IMR-90 (cell line): ENCODE measurements at regions not wholly inside any gene's neighbourhood (a gene's known extent, or its start where the extent isn't known, plus 50 kb on each side); places are given as distances from the start of the nearest gene placed in this dataset.

Experiments used
- ATAC-seq: fragments of 200-7000 bp; cut with Tn5 transposase; 2 replicates; pipeline ENCODE4 v1.9.1; 2020; ENCODE audit warnings: low read depth, mild to moderate bottlenecking, moderate library complexity
- BruUV-seq: library from RNA; stranded (reverse); fragments of 400-500 nt; replicated peaks from 2 replicates; lab custom pipeline; 2021; lab: Mats Ljungman, UMichigan
- CTCF ChIA-PET: fragments of 300-600 bp; formaldehyde crosslinking; extraction: SDS; loops from one replicate; lab custom pipeline; 2021; ENCODE audit warnings: antibody characterized with exemption; lab: Yijun Ruan, JAX
- POLR2A ChIA-PET: fragments of 300-600 bp; sonication (Branson Sonifier 250); formaldehyde crosslinking; loops from one replicate; lab custom pipeline; 2022; ENCODE audit warnings: antibody characterized with exemption; ENCODE audit not compliant: unreplicated experiment; lab: Charles Lee
- DNase-seq: peaks from one replicate; pipeline ENCODE4 v3.0.0; 2013
- H2AFZ ChIP-seq: replicated peaks from 2 replicates; pipeline ENCODE3; 2013; ENCODE audit warnings: low read length, mild to moderate bottlenecking; ENCODE audit not compliant: poor library complexity
- H2AK5ac ChIP-seq: 2 replicates; pipeline ENCODE4 v1.6.1; 2013; ENCODE audit warnings: low read depth, low read length, inconsistent platforms
- H2AK9ac ChIP-seq: replicated peaks from 2 replicates; pipeline ENCODE3; 2013; ENCODE audit warnings: mild to moderate bottlenecking, low read depth, low read length, moderate library complexity; ENCODE audit not compliant: poor library complexity
- H2BK120ac ChIP-seq: 2 replicates; pipeline ENCODE4 v1.6.1; 2013; ENCODE audit warnings: low read depth, low read length, inconsistent platforms
- H2BK15ac ChIP-seq: 3 replicates; pipeline ENCODE4 v1.6.1; 2013; ENCODE audit warnings: low read depth, low read length, inconsistent platforms
- H2BK20ac ChIP-seq: 2 replicates; pipeline ENCODE4 v1.6.1; 2013; ENCODE audit warnings: low read depth, mild to moderate bottlenecking, inconsistent platforms, low read length, moderate library complexity
- H2BK5ac ChIP-seq: 2 replicates; pipeline ENCODE4 v1.6.1; 2013; ENCODE audit warnings: mild to moderate bottlenecking, low read depth, low read length, inconsistent platforms; ENCODE audit not compliant: poor library complexity, severe bottlenecking
- H3K14ac ChIP-seq: replicated peaks from 2 replicates; pipeline ENCODE4 v1.6.1; 2013; ENCODE audit warnings: low read depth, low read length, inconsistent platforms
- H3K18ac ChIP-seq: 2 replicates; pipeline ENCODE4 v1.6.1; 2013; ENCODE audit warnings: low read depth, low read length, control low read depth
- H3K23ac ChIP-seq: 2 replicates; pipeline ENCODE4 v1.6.1; 2013; ENCODE audit warnings: low read depth, low read length, inconsistent platforms
- H3K27ac ChIP-seq: 2 replicates; pipeline ENCODE4 v1.5.1; 2013; ENCODE audit warnings: mild to moderate bottlenecking, control low read depth, low read length; ENCODE audit not compliant: insufficient read depth
- H3K27me3 ChIP-seq: 2 replicates; pipeline ENCODE4 v1.6.1; 2013; ENCODE audit warnings: low read length; ENCODE audit not compliant: control insufficient read depth, insufficient read depth
- H3K36me3 ChIP-seq: 2 replicates; pipeline ENCODE4 v1.6.1; 2013; ENCODE audit warnings: low read length, mixed read lengths; ENCODE audit not compliant: control insufficient read depth, insufficient read depth
- H3K4ac ChIP-seq: 2 replicates; pipeline ENCODE4 v1.6.1; 2013; ENCODE audit warnings: low read depth, low read length, inconsistent platforms
- H3K4me1 ChIP-seq: 2 replicates; pipeline ENCODE4 v1.6.1; 2013; ENCODE audit warnings: low read length, mixed read lengths; ENCODE audit not compliant: control insufficient read depth, insufficient read depth
- H3K4me2 ChIP-seq: 2 replicates; pipeline ENCODE4 v1.6.1; 2013; ENCODE audit warnings: low read depth, mild to moderate bottlenecking, control low read depth, low read length, moderate library complexity
- H3K4me3 ChIP-seq: 2 replicates; pipeline ENCODE4 v1.5.1; 2013; ENCODE audit warnings: low read depth, mild to moderate bottlenecking, control low read depth, low read length, moderate library complexity; ENCODE audit not compliant: insufficient read depth
- H3K56ac ChIP-seq: 2 replicates; pipeline ENCODE4 v1.6.1; 2013; ENCODE audit warnings: low read length, inconsistent platforms; ENCODE audit not compliant: insufficient read depth; ENCODE audit errors: extremely low read depth
- H3K79me1 ChIP-seq, 2 experiments: 2 replicates each; pipeline ENCODE4 v1.6.1; 2013; ENCODE audit warnings: low read length in 2 of 2, inconsistent platforms in 1 of 2, low read depth in 1 of 2
- H3K9ac ChIP-seq: 2 replicates; pipeline ENCODE4 v1.6.1; 2013; ENCODE audit warnings: low read depth, low read length, control low read depth
- H3K9me1 ChIP-seq: 2 replicates; pipeline ENCODE4 v1.6.1; 2013; ENCODE audit warnings: low read length, inconsistent platforms; ENCODE audit not compliant: insufficient read depth
- H3K9me3 ChIP-seq: 2 replicates; pipeline ENCODE4 v1.6.1; 2013; ENCODE audit warnings: low read length; ENCODE audit not compliant: control insufficient read depth, insufficient read depth
- H4K20me1 ChIP-seq: 2 replicates; pipeline ENCODE4 v1.6.1; 2013; ENCODE audit warnings: low read length, inconsistent platforms; ENCODE audit not compliant: insufficient read depth
- H4K5ac ChIP-seq: 2 replicates; pipeline ENCODE4 v1.6.1; 2013; ENCODE audit warnings: mild to moderate bottlenecking, low read depth, low read length, control low read depth
- H4K8ac ChIP-seq, 2 experiments: 2 replicates each; pipeline ENCODE4 v1.6.1; 2013; ENCODE audit warnings: low read depth in 2 of 2, low read length in 2 of 2, control low read depth in 1 of 2, inconsistent platforms in 1 of 2
- H4K91ac ChIP-seq: 2 replicates; pipeline ENCODE4 v1.6.1; 2013; ENCODE audit warnings: low read depth, low read length, inconsistent platforms; ENCODE audit not compliant: insufficient read depth
- BHLHE40 ChIP-seq: fragments of 150-350 bp; IDR thresholded peaks from 2 replicates; pipeline ENCODE4 v1.6.1; 2016; ENCODE audit warnings: mild to moderate bottlenecking, low read depth, low read length
- dilution Hi-C: fragments of 300-500 bp; cut with HindIII; formaldehyde crosslinking; loops from one replicate; pipeline ENCODE4 v1.14.3; 2018; ENCODE audit warnings: low sequenced_read_pairs; ENCODE audit not compliant: unreplicated experiment
- in situ Hi-C: fragments of 300-500 bp; cut with MboI; formaldehyde crosslinking; loops from 3 replicates; pipeline ENCODE4 v1.14.3; 2019; ENCODE audit warnings: low sequenced_read_pairs, inconsistent platforms, mixed read lengths
- intact Hi-C: fragments of 100-400 bp; cut with micrococcal nuclease; formaldehyde crosslinking; loops from 2 replicates; pipeline ENCODE4 v1.10.0; 2022

DNA sequence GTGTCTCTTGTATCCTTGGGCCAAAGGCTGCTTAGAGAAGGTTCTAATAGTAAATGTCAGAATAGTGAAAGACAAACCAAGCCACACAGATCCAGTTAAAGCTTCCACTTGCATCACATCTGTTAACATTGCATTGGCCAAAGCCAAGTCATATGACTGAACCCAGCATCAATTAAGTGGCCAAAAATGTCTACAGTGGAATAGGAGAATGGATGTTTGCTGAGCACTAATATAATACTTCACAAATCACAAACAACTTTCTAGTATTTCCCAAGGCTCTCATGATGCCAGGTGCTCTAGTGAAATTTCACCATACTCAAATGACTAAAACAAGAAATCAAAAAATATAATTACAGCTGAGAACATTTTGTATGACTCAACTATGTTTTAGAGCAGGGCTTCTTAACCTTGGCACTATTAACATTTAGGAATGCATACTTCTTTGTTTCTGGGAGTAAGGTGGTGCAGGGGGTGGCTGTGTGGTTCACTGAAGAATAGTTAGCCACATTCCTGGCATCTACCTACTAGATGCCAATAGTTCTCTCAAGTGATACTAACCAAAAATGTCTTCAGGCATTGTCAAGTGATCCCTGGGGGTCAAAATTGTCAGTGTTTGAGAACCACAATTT is 148.0 kb upstream of the SPTLC3 start:
- Histone ChIP-seq H2AFZ (no peak overlapping the region), H3K36me3 (no peaks in the 10 kb centered on the region), H2BK120ac (no peak overlapping the region), H3K4ac (no peak overlapping the region), H3K27me3 (no peaks in the 10 kb centered on the region), H3K4me3 (no peak overlapping the region), H3K56ac (no peak overlapping the region), H3K4me1 (no peaks in the 10 kb centered on the region), H2BK20ac (no peak overlapping the region), H3K9me3 (no peaks in the 10 kb centered on the region; the same call in 1 of the 2 replicates), H4K8ac (no peak overlapping the region), H4K20me1 (no peaks in the 10 kb centered on the region), H4K91ac (no peak overlapping the region), H2AK9ac (no peak overlapping the region), H4K5ac (no peak overlapping the region), H3K9me1 (no peaks in the 10 kb centered on the region), H2BK15ac (no peak overlapping the region), H3K18ac (no peak overlapping the region), H3K9ac (no peak overlapping the region), H3K27ac (no peak overlapping the region), H3K14ac (no peak overlapping the region), H2AK5ac (no peak overlapping the region), H3K4me2 (no peak overlapping the region), H3K79me1 (no peaks in the 10 kb centered on the region), H3K23ac (no peak overlapping the region), H2BK5ac (no peak overlapping the region)
- BruUV-seq: no TSS peak
- dilution Hi-C loops: no loop called here
- intact Hi-C loops: no loop called here
- in situ Hi-C loops: no loop called here
- ATAC-seq: no peak
- no peak for TF ChIP-seq BHLHE40
- no peak for DNase-seq
- ChIA-PET CTCF (no interaction called here), POLR2A (no interaction called here)
